Astrocyte (in vitro differentiated cells and primary cell): ENCODE measurements at regions not wholly inside any gene's neighbourhood (a gene's known extent, or its start where the extent isn't known, plus 50 kb on each side); places are given as distances from the start of the nearest gene placed in this dataset.

Experiments
- DNase-seq: peaks from one replicate; pipeline ENCODE4 v3.0.0-alpha.2; 2010; ENCODE audit warnings: low read depth
- FAIRE-seq: peaks from 2 replicates; lab custom pipeline; 2011; peaks lifted over from hg19 to GRCh38; lab: Jason Lieb, UNC
- H2AFZ ChIP-seq: 2 replicates; pipeline ENCODE4 v1.6.0; 2012; ENCODE audit warnings: low read depth, low read length, inconsistent platforms
- H3K27ac ChIP-seq: 2 replicates; pipeline ENCODE4 v1.5.1; 2011; ENCODE audit warnings: low read depth, low read length, inconsistent platforms
- H3K27me3 ChIP-seq: 2 replicates; pipeline ENCODE4 v1.6.0; 2011; ENCODE audit warnings: low read length, inconsistent platforms; ENCODE audit not compliant: insufficient read depth
- H3K36me3 ChIP-seq: 2 replicates; pipeline ENCODE4 v1.5.1; 2011; ENCODE audit warnings: low read length, inconsistent platforms; ENCODE audit not compliant: insufficient read depth
- H3K4me1 ChIP-seq: 2 replicates; pipeline ENCODE4 v1.5.1; 2011; ENCODE audit warnings: low read length, inconsistent platforms; ENCODE audit not compliant: insufficient read depth
- H3K4me2 ChIP-seq: 2 replicates; pipeline ENCODE4 v1.6.0; 2012; ENCODE audit warnings: low read length, inconsistent platforms
- H3K4me3 ChIP-seq: 2 replicates; pipeline ENCODE4 v1.5.1; 2011; ENCODE audit warnings: low read depth, mild to moderate bottlenecking, low read length, inconsistent platforms; ENCODE audit not compliant: insufficient read depth
- H3K79me2 ChIP-seq: 2 replicates; pipeline ENCODE4 v1.6.0; 2012; ENCODE audit warnings: mild to moderate bottlenecking, low read length, inconsistent platforms; ENCODE audit not compliant: insufficient read depth
- H3K9ac ChIP-seq: 2 replicates; pipeline ENCODE4 v1.6.0; 2012; ENCODE audit warnings: mild to moderate bottlenecking, low read length, inconsistent platforms
- H3K9me3 ChIP-seq: 2 replicates; pipeline ENCODE4 v1.5.1; 2012; ENCODE audit warnings: low read depth, mild to moderate bottlenecking, low read length, inconsistent platforms; ENCODE audit not compliant: insufficient read depth
- H4K20me1 ChIP-seq: 2 replicates; pipeline ENCODE4 v1.6.0; 2012; ENCODE audit warnings: low read length, inconsistent platforms; ENCODE audit not compliant: insufficient read depth
- H3K27ac Mint-ChIP-seq: one replicate; pipeline ENCODE4 v1.8.0; 2021; ENCODE audit warnings: mild to moderate bottlenecking, mixed read lengths; ENCODE audit not compliant: unreplicated experiment
- H3K27me3 Mint-ChIP-seq: one replicate; pipeline ENCODE4 v1.8.0; 2021; ENCODE audit warnings: low read depth, mixed read lengths; ENCODE audit not compliant: unreplicated experiment
- H3K36me3 Mint-ChIP-seq: one replicate; pipeline ENCODE4 v1.8.0; 2021; ENCODE audit warnings: low read depth, mixed read lengths; ENCODE audit not compliant: unreplicated experiment
- H3K4me1 Mint-ChIP-seq: one replicate; pipeline ENCODE4 v1.8.0; 2021; ENCODE audit warnings: low read depth, mixed read lengths; ENCODE audit not compliant: unreplicated experiment
- H3K4me3 Mint-ChIP-seq: one replicate; pipeline ENCODE4 v1.8.0; 2021; ENCODE audit warnings: mild to moderate bottlenecking, moderate library complexity, mixed read lengths; ENCODE audit not compliant: unreplicated experiment
- H3K9me3 Mint-ChIP-seq: one replicate; pipeline ENCODE4 v1.8.0; 2021; ENCODE audit warnings: mild to moderate bottlenecking, mixed read lengths; ENCODE audit not compliant: unreplicated experiment
- CTCF ChIP-seq: IDR thresholded peaks from 2 replicates; pipeline ENCODE4 v1.5.1; 2011; ENCODE audit warnings: low read depth, mild to moderate bottlenecking, inconsistent platforms, low read length, moderate library complexity; ENCODE audit not compliant: insufficient read depth
- EZH2 ChIP-seq: IDR thresholded peaks from 2 replicates; pipeline ENCODE4 v1.6.1; 2012; ENCODE audit warnings: mild to moderate bottlenecking, low read length, inconsistent platforms; ENCODE audit not compliant: insufficient read depth

- Histone ChIP-seq H2AFZ (no peak overlapping the region), H4K20me1 (no peaks in the 10 kb centered on the region), H3K4me3 (no peak overlapping the region), H3K9ac (no peak overlapping the region), H3K4me2 (no peak overlapping the region), H3K36me3 (no peaks in the 10 kb centered on the region), H3K27ac (no peak overlapping the region), H3K4me1 (no peaks in the 10 kb centered on the region), H3K27me3 (no peaks in the 10 kb centered on the region), H3K79me2 (no peaks in the 10 kb centered on the region), H3K9me3 (no peaks in the 10 kb centered on the region)
- no peak for FAIRE-seq
- Mint-ChIP-seq H3K27ac (peak overlapping the region; percentile 43), H3K27me3 (no peaks in the 10 kb centered on the region), H3K4me3 (no peak overlapping the region), H3K36me3 (no peaks in the 10 kb centered on the region), H3K9me3 (no peaks in the 10 kb centered on the region), H3K4me1 (peaks cover 12% of the 10 kb centered on the region)
- TF ChIP-seq CTCF (no peak), EZH2 (no peak)
- DNase-seq, result no peak
Observed at GRCh38 chr3:24943961-24944360, 449.3 kb upstream of the THRB start.

- FAIRE-seq, result no peak
Observed at GRCh38 chr3:24944805-24945520, 450.3 kb upstream of the THRB start.

More at GRCh38 chr3:24944805-24945520, 450.3 kb upstream of the THRB start:
- no peak overlapping the region for H3K27ac Mint-ChIP-seq
- Histone ChIP-seq H3K79me2 (no peaks in the 10 kb centered on the region), H3K27me3 (no peaks in the 10 kb centered on the region), H3K9ac (no peak overlapping the region), H3K27ac (no peak overlapping the region), H3K4me3 (no peak overlapping the region), H4K20me1 (no peaks in the 10 kb centered on the region), H3K36me3 (no peaks in the 10 kb centered on the region), H3K4me2 (no peak overlapping the region), H3K9me3 (no peaks in the 10 kb centered on the region), H3K4me1 (no peaks in the 10 kb centered on the region), H2AFZ (no peak overlapping the region)
- H3K27me3 Mint-ChIP-seq, result no peaks in the 10 kb centered on the region
- DNase-seq, result no peak
- H3K9me3 Mint-ChIP-seq, result no peaks in the 10 kb centered on the region
- no peak overlapping the region for H3K4me3 Mint-ChIP-seq
- H3K36me3 Mint-ChIP-seq, result no peaks in the 10 kb centered on the region
- no peak for TF ChIP-seq CTCF
- TF ChIP-seq EZH2, result no peak
- H3K4me1 Mint-ChIP-seq, result peaks cover 12% of the 10 kb centered on the region
